Smooth muscle cell (in vitro differentiated cells): ENCODE measurements at regions not wholly inside any gene's neighbourhood (a gene's known extent, or its start where the extent isn't known, plus 50 kb on each side); places are given as distances from the start of the nearest gene placed in this dataset.

ENCODE experiments used
- DNase-seq: peaks from one replicate; lab custom pipeline; 2025; ENCODE audit not compliant: unreplicated experiment; lab: John Stamatoyannopoulos, UW
- H2AFZ ChIP-seq: fragments of 200-600 bp; sonication (generic); 2 replicates; pipeline ENCODE4 v1.6.0; 2016; ENCODE audit warnings: antibody characterized with exemption, low read depth, mild to moderate bottlenecking
- H3F3A ChIP-seq: fragments of 200-600 bp; sonication (generic); 2 replicates; pipeline ENCODE4 v1.6.0; 2017; ENCODE audit warnings: antibody characterized with exemption, low read depth
- H3K27ac ChIP-seq: fragments of 200-600 bp; sonication (generic); 2 replicates; pipeline ENCODE4 v1.5.1; 2016; ENCODE audit warnings: low read depth, mild to moderate bottlenecking
- H3K27me3 ChIP-seq: fragments of 200-600 bp; sonication (generic); 2 replicates; pipeline ENCODE4 v1.6.1; 2016; ENCODE audit warnings: low read depth, mild to moderate bottlenecking
- H3K36me3 ChIP-seq: fragments of 200-600 bp; sonication (generic); 2 replicates; pipeline ENCODE4 v1.5.1; 2016; ENCODE audit warnings: low read depth
- H3K4me1 ChIP-seq: fragments of 200-600 bp; sonication (generic); 2 replicates; pipeline ENCODE4 v1.5.1; 2016; ENCODE audit warnings: low read depth
- H3K4me2 ChIP-seq: fragments of 200-600 bp; sonication (generic); 2 replicates; pipeline ENCODE4 v1.6.0; 2016; ENCODE audit warnings: mild to moderate bottlenecking
- H3K4me3 ChIP-seq: fragments of 200-600 bp; sonication (generic); 2 replicates; pipeline ENCODE4 v1.5.1; 2016; ENCODE audit warnings: mild to moderate bottlenecking
- H3K79me2 ChIP-seq: fragments of 200-600 bp; sonication (generic); 2 replicates; pipeline ENCODE4 v1.6.0; 2016; ENCODE audit warnings: low read depth, mild to moderate bottlenecking
- H3K9ac ChIP-seq: fragments of 200-600 bp; sonication (generic); 2 replicates; pipeline ENCODE4 v1.6.0; 2016; ENCODE audit warnings: low read depth
- H3K9me3 ChIP-seq: fragments of 200-600 bp; sonication (generic); replicated peaks from 2 replicates; pipeline ENCODE4 v1.5.1; 2016; ENCODE audit warnings: low read depth
- H4K20me1 ChIP-seq: fragments of 200-600 bp; sonication (generic); 2 replicates; pipeline ENCODE4 v1.6.0; 2016; ENCODE audit warnings: low read depth
- WGBS: methylation state at CpG from one replicate; pipeline ENCODE4 v1.1.7; 2016; ENCODE audit warnings: low lambda C conversion rate; 5-methylcytosine and 5-hydroxymethylcytosine counted together
- TF ChIP-seq, protein P1 (sequence below): fragments of 200-600 bp; sonication (generic); IDR thresholded peaks from 2 replicates; pipeline ENCODE4 v1.5.1; 2017; ENCODE audit warnings: borderline replicate concordance, mild to moderate bottlenecking, antibody characterized with exemption; ENCODE audit not compliant: insufficient read depth, poor library complexity, severe bottlenecking

GRCh38 chr15:54840621-54841398, 355.9 kb downstream of the RSL24D1 start:
- no peaks in the 10 kb centered on the region for H3K79me2 ChIP-seq
- H3F3A ChIP-seq, result no peaks in the 10 kb centered on the region

GRCh38 chr15:54839379-54839778, 357.4 kb downstream of the RSL24D1 start:
- no peaks in the 10 kb centered on the region for H4K20me1 ChIP-seq
- H3K27me3 ChIP-seq, result no peaks in the 10 kb centered on the region
- H2AFZ ChIP-seq, result no peak overlapping the region
- H3K9me3 ChIP-seq, result no peaks in the 10 kb centered on the region
- WGBS, result 40% methylated on average over 2 of the region's 2 CpGs
- H3K9ac ChIP-seq, result no peak overlapping the region
- no peaks in the 10 kb centered on the region for H3K36me3 ChIP-seq
- H3F3A ChIP-seq, result no peaks in the 10 kb centered on the region
- DNase-seq, result no peak
- no peaks in the 10 kb centered on the region for H3K79me2 ChIP-seq
- no peak overlapping the region for H3K4me3 ChIP-seq
- TF ChIP-seq, protein P1, sequence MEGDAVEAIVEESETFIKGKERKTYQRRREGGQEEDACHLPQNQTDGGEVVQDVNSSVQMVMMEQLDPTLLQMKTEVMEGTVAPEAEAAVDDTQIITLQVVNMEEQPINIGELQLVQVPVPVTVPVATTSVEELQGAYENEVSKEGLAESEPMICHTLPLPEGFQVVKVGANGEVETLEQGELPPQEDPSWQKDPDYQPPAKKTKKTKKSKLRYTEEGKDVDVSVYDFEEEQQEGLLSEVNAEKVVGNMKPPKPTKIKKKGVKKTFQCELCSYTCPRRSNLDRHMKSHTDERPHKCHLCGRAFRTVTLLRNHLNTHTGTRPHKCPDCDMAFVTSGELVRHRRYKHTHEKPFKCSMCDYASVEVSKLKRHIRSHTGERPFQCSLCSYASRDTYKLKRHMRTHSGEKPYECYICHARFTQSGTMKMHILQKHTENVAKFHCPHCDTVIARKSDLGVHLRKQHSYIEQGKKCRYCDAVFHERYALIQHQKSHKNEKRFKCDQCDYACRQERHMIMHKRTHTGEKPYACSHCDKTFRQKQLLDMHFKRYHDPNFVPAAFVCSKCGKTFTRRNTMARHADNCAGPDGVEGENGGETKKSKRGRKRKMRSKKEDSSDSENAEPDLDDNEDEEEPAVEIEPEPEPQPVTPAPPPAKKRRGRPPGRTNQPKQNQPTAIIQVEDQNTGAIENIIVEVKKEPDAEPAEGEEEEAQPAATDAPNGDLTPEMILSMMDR, result no peak
- no peak overlapping the region for H3K27ac ChIP-seq
- no peaks in the 10 kb centered on the region for H3K4me1 ChIP-seq
- no peak overlapping the region for H3K4me2 ChIP-seq

More at GRCh38 chr15:54840621-54841398, 355.9 kb downstream of the RSL24D1 start:
- Histone ChIP-seq H4K20me1 (no peaks in the 10 kb centered on the region), H3K36me3 (no peaks in the 10 kb centered on the region), H3K27ac (no peak overlapping the region), H3K4me3 (no peak overlapping the region), H3K9ac (no peak overlapping the region), H3K4me1 (no peaks in the 10 kb centered on the region), H3K9me3 (no peaks in the 10 kb centered on the region), H2AFZ (no peak overlapping the region), H3K4me2 (no peak overlapping the region), H3K27me3 (no peaks in the 10 kb centered on the region)
- DNase-seq, result no peak
- 62% methylated on average over 7 of the region's 7 CpGs for WGBS
- TF ChIP-seq, protein P1, result no peak

- WGBS, result 59% methylated on average over 5 of the region's 5 CpGs
- H3K4me1 ChIP-seq, result no peaks in the 10 kb centered on the region
- no peaks in the 10 kb centered on the region for H3K36me3 ChIP-seq
- no peak overlapping the region for H3K27ac ChIP-seq
- no peaks in the 10 kb centered on the region for H3F3A ChIP-seq
- no peak overlapping the region for H3K4me3 ChIP-seq
- H3K9me3 ChIP-seq, result no peaks in the 10 kb centered on the region
- TF ChIP-seq, protein P1, result no peak
- no peak overlapping the region for H2AFZ ChIP-seq
- DNase-seq, result no peak
- no peak overlapping the region for H3K9ac ChIP-seq
- no peaks in the 10 kb centered on the region for H4K20me1 ChIP-seq
- no peaks in the 10 kb centered on the region for H3K79me2 ChIP-seq
- no peaks in the 10 kb centered on the region for H3K27me3 ChIP-seq
- no peak overlapping the region for H3K4me2 ChIP-seq
These were observed 360.5 kb downstream of the RSL24D1 start for GRCh38 chr15:54836052-54836795.
